HG03354 (cell line): ENCODE measurements at regions not wholly inside any gene's neighbourhood (a gene's known extent, or its start where the extent isn't known, plus 50 kb on each side); places are given as distances from the start of the nearest gene placed in this dataset.
"Not testable (repeated sequence)": the region's sequence is repeated elsewhere in the genome, so short reads cannot be mapped to it uniquely, and the experiment has no call there.

Source experiments
- ATAC-seq: cut with Tn5 transposase; IDR thresholded peaks from one replicate; pipeline ENCODE4 v1.9.1; 2021; ENCODE audit warnings: mild to moderate bottlenecking; ENCODE audit not compliant: unreplicated experiment, poor library complexity, severe bottlenecking

DNA sequence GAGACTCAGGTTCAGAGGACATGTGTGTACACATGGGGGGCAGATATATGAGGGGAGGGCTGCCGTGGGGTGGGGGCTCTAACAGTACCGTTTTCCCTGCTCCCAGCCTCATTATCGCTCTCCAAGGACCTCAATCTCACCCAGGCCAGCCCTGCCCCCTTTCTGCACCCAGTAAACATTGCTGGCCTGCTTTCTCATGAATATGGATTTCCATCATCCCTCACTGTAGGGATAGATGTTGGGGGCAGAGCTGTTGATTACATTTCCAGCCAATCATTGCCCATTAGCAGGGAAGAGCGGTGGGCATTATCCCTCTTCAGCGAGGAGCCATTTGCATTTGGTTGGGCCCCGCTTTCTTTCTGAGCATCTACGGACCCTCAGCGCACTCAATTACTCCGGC is 273.8 kb downstream of the RPS6KC1 start:
- no peak for ATAC-seq

- no peak for ATAC-seq
Observed at GRCh38 chr1:213325482-213325881, 274.4 kb downstream of the RPS6KC1 start.

GRCh38 chr1:213326281-213327016 is 275.4 kb downstream of the RPS6KC1 start:
- ATAC-seq, result no peak

GRCh38 chr1:213327017-213327667 is 276.1 kb downstream of the RPS6KC1 start:
- ATAC-seq, result no peak

DNA sequence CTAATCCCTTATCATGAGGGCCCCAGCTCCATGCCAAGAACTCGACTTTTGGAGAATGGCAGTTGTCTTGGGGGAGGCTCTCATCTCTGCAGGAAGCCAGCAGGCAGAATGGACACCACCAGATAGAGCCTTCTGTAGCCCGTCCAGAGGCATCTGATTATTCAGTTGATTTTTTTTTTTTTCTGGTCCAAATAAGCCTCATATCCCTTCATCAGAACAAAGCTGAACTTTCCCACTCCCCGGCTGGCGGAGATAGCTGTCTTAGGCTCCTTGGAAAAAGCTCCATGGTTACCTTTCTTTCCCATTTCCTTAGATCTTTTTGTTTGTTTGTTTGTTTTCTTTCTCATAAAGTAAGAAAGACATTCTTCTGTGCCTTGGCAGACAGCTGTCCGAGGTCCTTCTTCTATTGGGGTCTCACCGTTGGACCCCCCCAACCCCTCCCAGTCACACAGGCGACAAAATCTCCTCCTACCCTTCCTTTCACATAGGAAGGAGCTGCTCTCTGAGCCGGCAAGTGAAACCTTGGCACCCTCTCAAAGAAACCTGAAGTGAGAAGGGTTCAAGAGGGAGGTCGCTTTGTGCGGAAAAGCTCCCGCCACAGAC is 278.5 kb downstream of the RPS6KC1 start:
- no peak for ATAC-seq

GRCh38 chr1:213330281-213330680 is 279.2 kb downstream of the RPS6KC1 start:
- ATAC-seq, result no peak

DNA sequence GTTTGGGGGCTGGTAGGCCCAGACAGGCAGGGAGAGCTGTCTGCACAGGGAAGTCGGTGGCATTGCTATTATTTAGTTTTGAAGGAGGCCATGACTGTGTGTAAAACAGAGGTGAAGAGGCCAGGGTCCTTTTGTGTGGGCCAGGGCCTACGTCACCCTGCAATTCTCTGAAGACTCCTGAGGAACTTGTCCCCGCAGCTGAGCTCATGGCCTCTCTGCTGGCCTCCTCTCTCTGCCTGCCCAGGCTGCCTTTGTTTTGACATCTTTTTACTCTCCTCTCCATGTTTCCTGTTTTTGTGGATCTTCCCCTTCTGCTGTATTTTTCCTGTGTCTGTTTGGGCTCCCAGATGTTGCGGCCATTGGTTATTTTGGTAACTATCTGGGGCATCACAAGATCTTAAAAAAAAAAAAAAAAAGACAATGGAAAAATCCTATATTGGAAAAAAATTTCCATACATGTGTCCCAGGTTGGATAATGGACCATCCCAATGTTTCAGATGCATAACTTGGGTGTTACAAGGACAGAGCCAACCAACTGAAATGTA is 280.7 kb downstream of the RPS6KC1 start:
- ATAC-seq, result no peak

DNA sequence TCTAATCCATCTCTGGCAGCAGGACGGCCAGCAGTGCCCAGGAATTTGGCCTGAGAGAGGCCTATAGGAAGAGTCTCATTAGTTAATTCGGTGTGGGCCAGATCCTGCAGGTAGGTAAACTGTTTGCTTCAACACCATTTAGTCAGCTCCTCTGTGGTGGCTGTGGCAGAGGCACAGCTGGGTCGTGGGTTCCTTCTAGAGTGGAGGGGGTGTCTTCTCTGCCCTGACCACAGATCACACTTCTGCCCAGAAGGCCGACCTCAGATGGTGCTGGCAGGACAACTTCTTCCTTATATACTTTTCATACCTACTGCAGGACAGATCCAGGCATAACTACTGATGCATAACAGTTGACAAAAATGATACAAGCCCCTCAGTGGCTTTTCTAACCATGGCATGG is 281.4 kb downstream of the RPS6KC1 start:
- ATAC-seq, result no peak

GRCh38 chr1:213333121-213333520 is 282.1 kb downstream of the RPS6KC1 start:
- ATAC-seq, result no peak

- ATAC-seq, result no peak
Observed at GRCh38 chr1:213335084-213335483, 284.0 kb downstream of the RPS6KC1 start.

- no peak for ATAC-seq
Observed at GRCh38 chr1:213337025-213337678, 286.1 kb downstream of the RPS6KC1 start.

GRCh38 chr1:213340593-213340992 is 289.6 kb downstream of the RPS6KC1 start:
- ATAC-seq, result no peak

DNA sequence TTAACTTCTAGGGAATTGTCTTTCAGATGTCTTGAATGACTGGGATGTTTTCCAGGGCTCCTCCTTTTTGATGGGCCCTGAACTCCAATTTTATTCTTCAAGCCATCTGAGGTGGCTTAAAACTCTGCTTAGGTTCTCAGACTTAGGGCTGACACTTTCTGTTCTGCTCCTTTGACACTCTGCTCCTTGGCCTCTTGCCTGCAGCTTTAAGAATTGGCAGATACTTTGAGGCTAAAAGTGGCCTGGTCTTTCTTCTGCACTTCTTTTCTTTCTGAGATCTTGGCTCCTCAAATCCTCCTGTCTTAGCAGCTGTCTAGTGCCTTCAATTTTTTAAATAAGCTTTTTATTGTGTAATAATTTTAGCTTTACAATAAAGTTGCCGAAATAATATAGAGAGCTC is 294.6 kb downstream of the RPS6KC1 start:
- no peak for ATAC-seq

DNA sequence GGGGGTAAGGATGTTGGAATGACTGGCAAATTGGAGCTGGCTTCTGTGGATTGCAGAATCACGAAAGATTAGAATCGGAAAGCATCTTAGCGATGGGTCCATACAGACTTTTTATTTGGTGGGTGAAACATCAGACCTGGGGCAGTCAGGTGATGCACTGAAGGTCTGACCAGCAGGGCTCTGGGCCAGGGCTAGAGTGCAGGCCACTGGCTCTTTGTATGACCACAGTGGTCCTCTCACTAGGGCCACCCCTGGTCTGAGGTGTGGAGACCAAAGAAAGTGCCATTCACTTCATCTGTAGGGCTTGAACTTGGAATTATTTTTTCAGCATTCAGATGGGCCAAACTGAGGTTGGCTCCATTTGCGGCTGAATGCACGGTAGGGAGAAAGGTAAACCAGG is 306.4 kb downstream of the RPS6KC1 start:
- ATAC-seq, result no peak

DNA sequence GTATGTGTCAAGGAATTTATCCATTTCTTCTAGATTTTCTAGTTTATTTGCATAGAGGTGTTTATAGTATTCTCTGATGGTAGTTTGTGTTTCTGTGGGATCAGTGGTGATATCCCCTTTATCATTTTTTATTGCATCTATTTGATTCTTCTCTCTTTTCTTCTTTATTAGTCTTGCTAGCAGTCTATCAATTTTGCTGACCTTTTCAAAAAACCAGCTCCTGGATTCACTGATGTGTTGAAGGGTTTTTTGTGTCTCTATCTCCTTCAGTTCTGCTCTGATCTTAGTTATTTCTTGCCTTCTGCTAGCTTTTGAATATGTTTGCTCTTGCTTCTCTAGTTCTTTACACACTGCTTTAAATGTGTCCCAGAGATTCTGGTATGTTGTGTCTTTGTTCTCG is 307.3 kb downstream of the RPS6KC1 start:
- ATAC-seq, result not testable (repeated sequence)

- no peak for ATAC-seq
Observed at GRCh38 chr1:213362598-213362997, 311.6 kb downstream of the RPS6KC1 start.

DNA sequence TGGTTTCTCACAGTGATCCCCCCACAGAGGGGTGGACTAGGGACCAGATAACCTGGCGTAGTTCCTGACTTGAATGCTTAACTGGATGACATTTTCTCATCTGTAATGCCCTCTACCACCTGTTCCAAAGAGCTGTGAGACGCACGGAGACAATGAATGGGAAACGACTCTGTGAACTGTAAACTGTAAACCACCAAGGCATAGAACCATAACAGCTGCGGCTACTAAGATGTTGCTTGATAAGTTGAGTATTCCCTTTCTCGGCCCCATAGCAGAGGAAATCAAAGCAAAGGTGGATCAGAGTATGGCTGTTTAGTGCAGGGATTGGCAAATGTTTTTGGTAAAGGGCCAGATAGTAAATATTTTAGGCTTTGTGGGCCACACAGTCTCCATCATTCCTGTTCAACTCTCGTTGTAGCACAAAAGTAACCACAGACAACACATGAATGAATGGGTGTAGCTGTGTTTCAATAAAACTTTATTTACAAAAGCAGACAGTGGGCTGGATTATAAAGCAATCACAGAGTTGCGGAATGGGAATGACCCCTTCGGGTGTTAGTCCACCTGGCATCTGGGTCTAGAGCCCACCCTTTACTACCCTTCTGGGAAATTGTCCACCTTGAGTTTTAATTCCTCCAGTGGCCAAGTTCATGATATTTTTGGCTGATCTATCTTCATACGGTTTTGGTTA is 315.2 kb downstream of the RPS6KC1 start:
- no peak for ATAC-seq

DNA sequence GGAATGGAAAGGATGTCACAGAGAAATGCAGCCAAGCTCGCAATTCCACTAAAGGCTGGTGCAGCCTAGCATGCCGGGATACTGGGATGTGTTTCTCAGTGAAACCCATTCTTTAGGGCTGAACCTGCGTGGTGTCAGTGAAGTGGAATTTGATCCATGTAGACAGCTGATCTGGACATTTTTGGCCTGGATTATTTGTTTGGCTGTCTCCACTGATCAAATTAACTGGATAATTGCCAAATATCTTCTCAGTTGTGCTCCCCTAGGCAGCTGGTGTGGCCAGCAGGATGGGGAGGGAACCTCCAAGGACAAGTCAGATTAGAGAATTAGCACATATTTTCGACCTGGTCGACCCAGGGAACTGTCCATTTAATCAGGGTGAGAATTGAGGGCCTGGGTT is 318.4 kb downstream of the RPS6KC1 start:
- ATAC-seq, result no peak

- no peak for ATAC-seq
Observed at GRCh38 chr1:213370523-213370922, 319.5 kb downstream of the RPS6KC1 start.

DNA sequence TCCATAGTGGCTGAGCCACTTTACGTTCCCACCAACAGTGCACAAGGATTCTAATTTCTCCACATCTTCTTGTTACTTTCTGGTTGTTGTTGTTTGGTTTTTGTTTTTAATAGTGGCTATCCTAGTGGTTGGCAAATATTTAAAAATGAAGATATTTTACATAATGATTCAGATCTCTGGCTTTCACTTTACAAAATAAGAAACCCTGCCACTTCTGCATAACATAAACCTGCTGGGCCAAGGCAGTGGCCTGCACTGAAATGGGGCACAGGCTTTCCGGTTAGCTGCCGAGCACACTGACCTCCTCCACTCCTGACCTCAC is 320.4 kb downstream of the RPS6KC1 start:
- ATAC-seq, result no peak
